HEK293 (cell line): ENCODE measurements at regions not wholly inside any gene's neighbourhood (a gene's known extent, or its start where the extent isn't known, plus 50 kb on each side); places are given as distances from the start of the nearest gene placed in this dataset.

ENCODE experiments used
- AEBP2 ChIP-seq: fragments of 450-650 bp; formaldehyde crosslinking; IDR thresholded peaks from 2 replicates; pipeline ENCODE4 v1.5.1; 2016; ENCODE audit warnings: missing biosample characterization, missing genetic modification characterization, borderline replicate concordance
- CTCF ChIP-seq: fragments of 450-650 bp; formaldehyde crosslinking; IDR thresholded peaks from 2 replicates; pipeline ENCODE4 v1.5.1; 2016; ENCODE audit warnings: missing biosample characterization, missing genetic modification characterization
- PBX3 ChIP-seq: sonication (generic); formaldehyde crosslinking; IDR thresholded peaks from 2 replicates; pipeline ENCODE4 v1.8.1; 2022; ENCODE audit warnings: mild to moderate bottlenecking, moderate library complexity, missing genetic modification reagents
- TCF7L2 ChIP-seq: IDR thresholded peaks from 2 replicates; pipeline ENCODE4 v1.6.1; 2011; ENCODE audit warnings: low read depth, mild to moderate bottlenecking, inconsistent platforms, low read length, moderate library complexity, borderline replicate concordance
- ZFP37 ChIP-seq: fragments of 450-650 bp; formaldehyde crosslinking; IDR thresholded peaks from 2 replicates; pipeline ENCODE4 v1.5.1; 2016; ENCODE audit warnings: missing biosample characterization, missing genetic modification characterization
- ZNF223 ChIP-seq: fragments of 450-650 bp; formaldehyde crosslinking; IDR thresholded peaks from 2 replicates; pipeline ENCODE4 v1.5.1; 2016; ENCODE audit warnings: missing biosample characterization, missing genetic modification characterization
- ZNF324 ChIP-seq: fragments of 450-650 bp; formaldehyde crosslinking; IDR thresholded peaks from 2 replicates; pipeline ENCODE4 v1.5.1; 2016; ENCODE audit warnings: missing biosample characterization, missing genetic modification characterization
- ZNF514 ChIP-seq: fragments of 450-650 bp; formaldehyde crosslinking; IDR thresholded peaks from 2 replicates; pipeline ENCODE4 v1.5.1; 2016; ENCODE audit warnings: missing biosample characterization, missing genetic modification characterization
- ZNF639 ChIP-seq: fragments of 450-650 bp; formaldehyde crosslinking; IDR thresholded peaks from 2 replicates; pipeline ENCODE4 v1.5.1; 2016; ENCODE audit warnings: missing biosample characterization, missing genetic modification characterization
- ZSCAN5A ChIP-seq: fragments of 450-650 bp; formaldehyde crosslinking; IDR thresholded peaks from 2 replicates; pipeline ENCODE4 v1.5.1; 2016; ENCODE audit warnings: missing biosample characterization, missing genetic modification characterization

GRCh38 chr3:82802501-82802900, 1041.1 kb upstream of the GBE1 start:
- TF ChIP-seq ZNF514 (tag by site-specific recombination) (no peak), CTCF (tag by site-specific recombination) (no peak), ZNF324 (tag by site-specific recombination) (no peak), PBX3 (CRISPR knock-in tag) (no peak), ZFP37 (tag by site-specific recombination) (no peak), ZSCAN5A (no peak), ZNF223 (no peak), AEBP2 (tag by site-specific recombination) (no peak), TCF7L2 (no peak), ZNF639 (tag by site-specific recombination) (no peak)
